HG02938 (cell line): ENCODE measurements at regions not wholly inside any gene's neighbourhood (a gene's known extent, or its start where the extent isn't known, plus 50 kb on each side); places are given as distances from the start of the nearest gene placed in this dataset.

ENCODE experiments used
- ATAC-seq: cut with Tn5 transposase; IDR thresholded peaks from one replicate; pipeline ENCODE4 v1.9.1; 2021; ENCODE audit warnings: mild to moderate bottlenecking, moderate library complexity; ENCODE audit not compliant: unreplicated experiment

- ATAC-seq: no peak
Measured at GRCh38 chr11:134545521-134545920, 133.5 kb upstream of the B3GAT1 start.

GRCh38 chr11:134544095-134544815, 132.2 kb upstream of the B3GAT1 start:
- no peak for ATAC-seq

- no peak for ATAC-seq
Measured at GRCh38 chr11:134543645-134544044, 131.6 kb upstream of the B3GAT1 start.

- ATAC-seq: no peak
Measured at GRCh38 chr11:134543241-134543640, 131.2 kb upstream of the B3GAT1 start.

- no peak for ATAC-seq
Measured at GRCh38 chr11:134542401-134543165, 130.5 kb upstream of the B3GAT1 start.

GRCh38 chr11:134541951-134542350, 129.9 kb upstream of the B3GAT1 start:
- no peak for ATAC-seq

GRCh38 chr11:134541355-134541754, 129.3 kb upstream of the B3GAT1 start:
- ATAC-seq: no peak

- no peak for ATAC-seq
Measured at GRCh38 chr11:134539285-134539684, 127.2 kb upstream of the B3GAT1 start.

- ATAC-seq: no peak
Measured at GRCh38 chr11:134538742-134539141, 126.7 kb upstream of the B3GAT1 start.

GRCh38 chr11:134537941-134538340, 125.9 kb upstream of the B3GAT1 start:
- no peak for ATAC-seq

- no peak for ATAC-seq
Measured at GRCh38 chr11:134537296-134537695, 125.3 kb upstream of the B3GAT1 start.

- no peak for ATAC-seq
Measured at GRCh38 chr11:134536677-134537076, 124.6 kb upstream of the B3GAT1 start.

GRCh38 chr11:134536219-134536618, 124.2 kb upstream of the B3GAT1 start:
- ATAC-seq: no peak

GRCh38 chr11:134535029-134536025, 123.3 kb upstream of the B3GAT1 start:
- no peak for ATAC-seq

- ATAC-seq: no peak
Measured at GRCh38 chr11:134533511-134533910, 121.5 kb upstream of the B3GAT1 start.

GRCh38 chr11:134532921-134533421, 120.9 kb upstream of the B3GAT1 start:
- ATAC-seq: no peak

- no peak for ATAC-seq
Measured at GRCh38 chr11:134532131-134532920, 120.3 kb upstream of the B3GAT1 start.

GRCh38 chr11:134531327-134532130, 119.5 kb upstream of the B3GAT1 start:
- ATAC-seq: no peak

- ATAC-seq: no peak
Measured at GRCh38 chr11:134530636-134531326, 118.7 kb upstream of the B3GAT1 start.
